Transverse colon (tissue), 3 donors: ENCODE measurements at regions not wholly inside any gene's neighbourhood (a gene's known extent, or its start where the extent isn't known, plus 50 kb on each side); places are given as distances from the start of the nearest gene placed in this dataset.

Experiments used
- POLR2A ChIP-seq: fragments of 450-650 bp; IDR thresholded peaks from one replicate; pipeline ENCODE4 v1.6.1; 2016; ENCODE audit warnings: antibody characterized with exemption, mild to moderate bottlenecking, moderate library complexity
- TF ChIP-seq, protein P1 (sequence below), 5 experiments: fragments of 200-600 bp in 3 of 5; fragments of 450-650 bp in 2 of 5; sonication (generic) in 3 of 5; IDR thresholded peaks; 1 replicate in 2 of 5; 2 replicates in 3 of 5; pipeline ENCODE4 v1.5.1; 2016 to 2017; ENCODE audit warnings: antibody characterized with exemption in 5 of 5, inconsistent platforms in 3 of 5, mild to moderate bottlenecking in 2 of 5, moderate library complexity in 1 of 5

- TF ChIP-seq POLR2A: no peak
- TF ChIP-seq, protein P1, sequence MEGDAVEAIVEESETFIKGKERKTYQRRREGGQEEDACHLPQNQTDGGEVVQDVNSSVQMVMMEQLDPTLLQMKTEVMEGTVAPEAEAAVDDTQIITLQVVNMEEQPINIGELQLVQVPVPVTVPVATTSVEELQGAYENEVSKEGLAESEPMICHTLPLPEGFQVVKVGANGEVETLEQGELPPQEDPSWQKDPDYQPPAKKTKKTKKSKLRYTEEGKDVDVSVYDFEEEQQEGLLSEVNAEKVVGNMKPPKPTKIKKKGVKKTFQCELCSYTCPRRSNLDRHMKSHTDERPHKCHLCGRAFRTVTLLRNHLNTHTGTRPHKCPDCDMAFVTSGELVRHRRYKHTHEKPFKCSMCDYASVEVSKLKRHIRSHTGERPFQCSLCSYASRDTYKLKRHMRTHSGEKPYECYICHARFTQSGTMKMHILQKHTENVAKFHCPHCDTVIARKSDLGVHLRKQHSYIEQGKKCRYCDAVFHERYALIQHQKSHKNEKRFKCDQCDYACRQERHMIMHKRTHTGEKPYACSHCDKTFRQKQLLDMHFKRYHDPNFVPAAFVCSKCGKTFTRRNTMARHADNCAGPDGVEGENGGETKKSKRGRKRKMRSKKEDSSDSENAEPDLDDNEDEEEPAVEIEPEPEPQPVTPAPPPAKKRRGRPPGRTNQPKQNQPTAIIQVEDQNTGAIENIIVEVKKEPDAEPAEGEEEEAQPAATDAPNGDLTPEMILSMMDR (IDR thresholded peaks at IDR 0.05): no peak
Observed at GRCh38 chr4:162509333-162509732, 345.5 kb upstream of the FSTL5 start.
